NCI-H2171 (cell line): ENCODE measurements at regions not wholly inside any gene's neighbourhood (a gene's known extent, or its start where the extent isn't known, plus 50 kb on each side); places are given as distances from the start of the nearest gene placed in this dataset.

ENCODE experiments used
- DNase-seq: peaks from one replicate; lab custom pipeline; 2025; lab: John Stamatoyannopoulos, UW

GRCh38 chr13:68293631-68294030, 1063.5 kb upstream of the PCDH9 start:
- no peak for DNase-seq

DNA sequence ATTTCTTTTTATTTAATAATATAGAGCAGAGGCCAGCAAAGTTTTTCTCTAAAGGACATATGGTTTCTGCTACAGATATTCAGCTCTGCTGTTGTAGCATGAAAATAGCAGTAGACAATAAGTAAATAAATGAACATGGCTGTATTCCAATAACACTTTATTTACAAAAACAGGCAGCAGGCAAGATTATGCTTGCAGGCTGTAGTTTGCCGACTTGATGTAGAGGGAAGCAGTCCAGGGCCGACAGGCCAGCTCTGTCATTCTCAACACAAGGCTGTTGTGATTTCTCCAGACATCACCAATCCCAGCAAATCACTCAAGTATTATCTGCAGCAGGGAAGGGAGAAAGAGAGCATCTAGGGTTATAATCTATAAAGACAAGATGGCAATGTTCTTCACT, 1062.5 kb upstream of the PCDH9 start:
- no peak for DNase-seq

- DNase-seq, result no peak
These were observed 1061.5 kb upstream of the PCDH9 start for GRCh38 chr13:68291595-68291994.

DNA sequence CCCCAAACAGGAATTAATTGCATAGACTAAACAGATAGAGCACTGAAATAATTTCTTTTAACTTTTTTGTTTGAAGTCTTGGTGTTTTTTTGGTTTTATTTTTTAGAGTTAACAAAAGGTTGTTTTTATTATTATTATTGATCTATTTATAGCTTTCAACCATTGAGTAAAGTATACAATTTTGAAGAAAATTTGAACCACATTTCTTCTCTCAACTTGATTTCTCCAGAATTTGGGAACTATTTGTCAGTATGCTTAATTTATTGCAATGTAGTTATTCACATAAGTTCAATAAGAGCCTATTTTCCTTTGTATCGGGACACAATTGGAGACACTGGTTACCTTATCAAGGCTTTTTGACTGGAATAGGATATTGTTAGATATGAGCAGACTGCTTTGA, 1045.6 kb upstream of the PCDH9 start:
- DNase-seq, result no peak

DNA sequence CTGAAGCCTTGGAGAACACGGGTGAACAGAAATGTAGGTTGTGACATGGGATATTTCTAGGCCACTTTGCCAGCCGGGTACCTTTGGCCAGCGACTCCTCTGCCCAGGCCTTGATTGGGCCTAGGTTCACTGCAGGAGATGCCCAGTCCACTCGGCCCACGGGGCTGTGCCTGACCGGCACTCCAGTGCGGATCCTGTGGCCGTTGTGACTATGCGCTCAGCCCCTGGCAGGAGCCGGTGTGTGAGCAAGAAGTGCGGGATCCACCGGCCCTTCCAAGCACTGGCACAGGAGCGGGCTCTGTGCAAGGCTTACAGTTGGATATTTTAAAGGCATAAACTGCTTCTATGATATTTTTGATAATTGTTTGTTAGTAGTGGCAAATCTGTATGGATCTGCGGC, 1042.5 kb upstream of the PCDH9 start:
- DNase-seq, result no peak

DNA sequence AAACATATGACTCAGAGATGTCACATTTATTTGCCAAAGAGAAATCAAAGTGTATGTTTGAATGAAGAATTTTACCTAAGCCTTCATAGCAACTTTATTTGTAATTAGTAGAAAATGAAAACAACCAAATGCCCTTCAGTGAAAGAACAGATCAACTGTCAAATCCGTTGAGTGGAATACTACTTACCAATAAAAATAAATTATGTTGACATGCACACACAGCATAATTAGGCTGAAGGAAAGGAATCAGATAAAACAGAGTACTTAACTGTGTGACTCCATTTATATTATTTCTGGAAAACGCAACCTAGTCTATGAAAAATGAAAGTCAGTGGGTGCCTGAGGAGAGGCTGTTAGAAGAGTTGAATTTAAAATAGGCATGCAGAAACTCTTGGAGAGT, 1034.6 kb upstream of the PCDH9 start:
- DNase-seq, result no peak

- DNase-seq, result no peak
These were observed 1031.0 kb upstream of the PCDH9 start for GRCh38 chr13:68261105-68261504.

DNA sequence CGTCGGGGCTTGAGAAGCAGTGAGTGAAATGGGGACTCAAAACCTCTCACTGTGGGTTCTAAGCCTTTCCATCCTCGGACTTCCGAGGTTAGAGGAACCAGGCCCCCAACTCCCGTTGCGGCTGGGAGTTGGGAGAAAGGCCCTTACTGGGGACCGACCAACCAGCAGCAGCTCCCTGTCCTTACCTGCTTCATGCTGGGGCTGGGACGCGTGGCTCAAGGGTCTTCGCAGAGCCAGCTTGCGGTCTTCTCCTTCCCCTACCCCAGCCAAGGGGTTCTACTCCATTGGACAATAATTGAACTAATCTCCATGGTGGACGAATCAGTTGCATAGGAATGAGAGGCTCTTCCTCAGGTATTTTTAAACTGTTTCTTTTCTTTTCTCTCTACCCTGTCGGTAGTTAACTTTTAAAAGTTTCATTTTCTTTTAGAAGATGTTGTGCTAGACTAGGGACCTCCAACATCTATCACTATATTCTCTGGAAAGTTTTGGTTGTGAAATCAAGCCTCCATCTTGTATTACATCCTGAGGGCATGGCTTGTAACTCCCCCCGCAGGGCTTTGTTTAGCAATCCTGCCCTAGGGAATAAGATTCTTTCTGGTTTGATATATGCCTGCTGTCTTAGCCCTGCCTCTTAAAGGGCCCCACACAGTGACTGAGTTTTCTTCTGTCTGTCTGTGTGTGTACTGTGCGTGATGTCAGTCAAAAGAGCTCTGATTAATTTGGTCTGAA, 1027.1 kb upstream of the PCDH9 start:
- no peak for DNase-seq

- no peak for DNase-seq
These were observed 1024.0 kb upstream of the PCDH9 start for GRCh38 chr13:68254151-68254550.

DNA sequence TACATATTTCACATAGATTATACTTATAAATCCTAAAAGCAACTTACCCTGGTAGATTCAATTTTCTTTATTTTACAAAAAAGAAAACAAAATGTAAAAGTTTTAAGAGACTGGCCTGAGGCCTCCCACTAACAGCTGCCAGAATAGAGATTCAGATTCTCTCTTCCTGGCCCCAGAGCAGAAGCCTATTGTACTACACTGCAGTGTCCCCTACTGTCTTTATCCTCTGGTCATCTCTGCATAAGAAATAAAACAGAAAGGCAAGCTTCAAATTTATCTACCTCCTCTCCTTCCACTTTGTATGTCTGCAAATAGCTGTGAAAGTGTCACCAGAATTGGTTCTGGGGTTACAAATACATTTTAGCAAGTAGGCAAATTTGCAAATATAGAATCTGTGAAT, 1004.1 kb upstream of the PCDH9 start:
- DNase-seq, result no peak

GRCh38 chr13:68232351-68233130, 1002.4 kb upstream of the PCDH9 start:
- DNase-seq, result no peak

GRCh38 chr13:68214691-68215415, 984.7 kb upstream of the PCDH9 start:
- DNase-seq, result no peak

- no peak for DNase-seq
These were observed 969.1 kb upstream of the PCDH9 start for GRCh38 chr13:68199271-68199670.

DNA sequence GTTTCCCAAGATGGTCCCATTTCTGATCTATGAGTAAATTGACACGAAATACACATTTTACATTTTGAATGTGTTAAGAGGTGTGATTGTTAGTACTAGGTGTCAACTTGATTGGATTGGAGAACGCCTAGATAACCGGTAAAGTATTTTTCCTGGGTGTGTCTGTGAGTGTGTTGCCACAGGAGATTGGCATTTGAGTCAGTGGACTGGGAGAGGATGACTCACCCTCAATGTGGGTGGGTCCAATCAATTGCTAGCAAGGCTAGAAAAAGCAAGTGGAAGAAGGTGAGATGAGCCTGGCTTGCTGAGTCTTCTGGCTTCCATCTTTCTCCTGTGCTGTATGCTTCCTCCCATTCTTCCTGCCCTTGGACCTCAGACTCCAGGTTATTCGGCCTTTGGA, 960.7 kb upstream of the PCDH9 start:
- DNase-seq, result no peak

GRCh38 chr13:68185444-68186141, 955.5 kb upstream of the PCDH9 start:
- no peak for DNase-seq

DNA sequence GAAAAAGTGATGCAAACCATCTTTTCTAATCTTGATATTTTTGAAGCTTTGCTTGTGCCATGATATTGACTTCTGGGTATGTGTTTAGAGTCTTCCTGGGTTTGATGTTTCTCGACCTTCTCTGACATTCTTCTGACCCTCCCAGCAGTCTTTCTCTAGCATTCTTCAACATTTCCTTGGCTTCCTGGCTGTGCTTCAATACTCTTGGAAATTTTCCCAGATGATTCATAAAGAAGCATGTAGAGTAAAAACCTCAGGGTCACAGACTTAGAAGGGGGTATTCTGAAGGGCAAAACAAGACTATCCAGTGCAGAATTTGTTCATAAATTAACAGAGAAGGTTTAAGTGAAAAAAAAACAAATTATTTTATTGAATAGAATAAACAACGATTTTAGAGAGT, 946.3 kb upstream of the PCDH9 start:
- no peak for DNase-seq

- no peak for DNase-seq
These were observed 944.8 kb upstream of the PCDH9 start for GRCh38 chr13:68174893-68175292.

DNA sequence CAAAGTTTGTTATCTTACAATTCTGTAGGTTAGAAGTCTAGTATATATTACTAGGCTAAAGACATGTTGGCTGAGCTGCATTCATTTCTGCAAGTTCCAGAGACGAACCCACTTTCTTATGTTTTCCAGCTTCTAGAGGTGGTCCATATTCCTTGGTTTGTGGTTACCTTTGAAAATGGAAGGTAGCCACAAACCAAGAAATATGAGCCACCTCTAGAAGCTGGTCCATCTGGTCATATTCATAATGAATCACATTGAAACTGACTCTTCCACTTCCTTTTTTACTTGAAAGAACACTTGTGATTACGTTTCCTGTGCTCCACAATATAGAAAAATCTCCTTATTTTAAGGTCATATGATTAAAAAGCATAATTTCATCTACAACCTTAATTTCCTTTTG, 943.0 kb upstream of the PCDH9 start:
- no peak for DNase-seq

DNA sequence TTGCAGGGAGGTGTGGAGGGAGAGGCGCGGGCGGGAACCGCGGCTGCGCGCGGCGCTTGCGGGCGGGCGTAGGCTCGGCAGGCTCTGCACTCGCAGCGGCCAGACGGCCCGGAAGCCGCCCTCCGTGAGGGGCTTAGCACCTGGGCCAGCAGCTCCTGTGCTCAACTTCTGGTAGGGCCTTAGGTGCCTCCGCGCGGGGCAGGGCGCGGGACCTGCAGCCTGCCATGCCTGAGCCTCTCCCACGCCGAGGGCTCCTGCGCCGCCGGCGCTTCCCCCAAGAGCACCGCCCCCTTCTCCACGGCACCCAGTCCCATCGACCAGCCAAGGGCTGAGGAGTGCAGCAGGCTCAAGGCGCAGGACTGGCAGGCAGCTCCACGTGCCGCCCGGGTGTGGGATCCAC, 940.8 kb upstream of the PCDH9 start:
- DNase-seq, result no peak

DNA sequence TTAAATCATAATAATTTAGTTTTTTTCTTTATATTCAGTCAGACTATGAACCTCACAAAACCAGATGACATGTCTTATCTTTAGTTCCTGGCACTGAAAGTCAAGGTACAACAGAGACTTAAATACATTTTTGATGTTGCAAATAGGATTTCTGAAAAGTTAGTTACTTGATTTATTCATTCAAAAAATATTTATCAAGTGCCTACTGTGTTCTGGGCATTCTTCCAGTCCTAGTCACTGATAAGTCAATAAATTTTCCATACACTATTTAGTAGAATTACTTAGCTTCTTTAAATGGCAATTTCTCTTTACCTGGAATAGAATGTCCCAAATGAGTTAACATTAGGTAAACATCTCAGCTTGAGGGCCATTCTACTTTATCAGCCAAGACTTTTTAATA, 938.3 kb upstream of the PCDH9 start:
- DNase-seq, result no peak

- no peak for DNase-seq
These were observed 930.3 kb upstream of the PCDH9 start for GRCh38 chr13:68160466-68160865.

DNA sequence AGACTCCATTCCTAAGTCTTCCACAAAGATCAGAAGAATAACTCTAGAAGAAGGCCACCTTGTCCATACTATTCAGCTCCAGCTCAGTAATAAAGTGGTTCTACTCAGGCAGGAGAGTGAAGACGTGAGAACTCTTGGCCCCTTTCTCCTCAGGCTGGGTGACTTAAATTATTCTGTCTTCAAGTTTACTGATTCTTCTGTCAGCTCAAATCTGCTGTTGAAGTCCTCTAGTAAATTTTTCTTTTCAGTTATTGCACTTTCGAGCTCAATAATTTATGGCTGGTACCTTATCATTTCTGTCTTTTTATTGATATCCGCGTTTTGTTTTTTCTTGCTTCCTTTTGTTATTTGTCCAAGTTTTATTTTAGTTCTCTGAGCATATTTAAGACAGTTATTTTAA, 922.3 kb upstream of the PCDH9 start:
- DNase-seq, result no peak
